ENCODE measurements at regions not wholly inside any gene's neighbourhood (a gene's known extent, or its start where the extent isn't known, plus 50 kb on each side); places are given as distances from the start of the nearest gene placed in this dataset.

DNA sequence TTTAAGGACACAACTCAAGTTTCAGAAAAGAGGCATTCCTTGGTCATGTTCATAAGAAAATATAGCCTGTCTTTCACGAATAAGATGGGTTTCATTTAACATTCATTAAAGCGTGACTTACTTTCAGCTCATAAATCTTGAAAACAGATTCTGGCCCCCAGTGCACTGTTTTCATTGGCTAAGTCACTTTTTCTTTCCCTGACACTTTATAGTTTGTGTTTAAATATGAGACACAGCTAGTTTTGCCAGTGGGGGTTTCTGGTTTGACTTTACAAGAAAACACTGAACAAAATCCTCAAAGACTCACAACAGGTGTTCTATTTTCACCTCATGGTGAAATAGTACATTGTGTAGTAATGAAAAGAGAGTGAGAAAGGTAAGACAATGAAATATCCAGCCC is 65.9 kb downstream of the PHLDA1 start (continued):
- TF ChIP-seq OSR1 (CRISPR knock-in tag; IDR thresholded peaks at IDR 0.05) (no peak), ZFP30 (CRISPR knock-in tag; IDR thresholded peaks at IDR 0.05) (no peak), GLIS3 (CRISPR knock-in tag; IDR thresholded peaks at IDR 0.05) (no peak), PPARA (CRISPR knock-in tag; IDR thresholded peaks at IDR 0.05; ENCODE audit: borderline replicate concordance) (no peak), RARB (CRISPR knock-in tag; IDR thresholded peaks at IDR 0.05) (no peak)
- TF ChIP-seq, protein P1, sequence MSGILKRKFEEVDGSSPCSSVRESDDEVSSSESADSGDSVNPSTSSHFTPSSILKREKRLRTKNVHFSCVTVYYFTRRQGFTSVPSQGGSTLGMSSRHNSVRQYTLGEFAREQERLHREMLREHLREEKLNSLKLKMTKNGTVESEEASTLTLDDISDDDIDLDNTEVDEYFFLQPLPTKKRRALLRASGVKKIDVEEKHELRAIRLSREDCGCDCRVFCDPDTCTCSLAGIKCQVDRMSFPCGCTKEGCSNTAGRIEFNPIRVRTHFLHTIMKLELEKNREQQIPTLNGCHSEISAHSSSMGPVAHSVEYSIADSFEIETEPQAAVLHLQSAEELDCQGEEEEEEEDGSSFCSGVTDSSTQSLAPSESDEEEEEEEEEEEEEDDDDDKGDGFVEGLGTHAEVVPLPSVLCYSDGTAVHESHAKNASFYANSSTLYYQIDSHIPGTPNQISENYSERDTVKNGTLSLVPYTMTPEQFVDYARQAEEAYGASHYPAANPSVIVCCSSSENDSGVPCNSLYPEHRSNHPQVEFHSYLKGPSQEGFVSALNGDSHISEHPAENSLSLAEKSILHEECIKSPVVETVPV (CRISPR knock-in tag; IDR thresholded peaks at IDR 0.05): no peak

DNA sequence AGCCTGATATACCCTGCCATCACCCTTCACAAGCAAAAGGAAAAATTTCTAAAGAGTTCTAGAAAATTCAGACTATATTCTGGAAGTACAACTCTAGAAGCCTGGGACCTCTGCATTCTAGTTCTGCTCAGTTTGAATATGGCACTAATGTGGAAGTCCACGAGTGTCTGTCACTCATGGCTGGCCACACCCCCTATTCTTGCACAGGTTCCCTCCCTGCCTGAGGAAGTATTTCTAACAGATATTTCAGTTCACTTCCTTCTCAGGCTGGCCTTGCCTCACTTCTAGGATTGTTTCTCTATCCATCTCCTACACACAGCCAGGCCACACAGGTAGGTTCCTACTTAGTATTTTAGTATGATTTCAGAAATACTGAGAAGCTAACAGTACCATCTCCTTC is 67.4 kb downstream of the PHLDA1 start:
- ATAC-seq: no peak
- TF ChIP-seq, protein P1 (CRISPR knock-in tag; IDR thresholded peaks at IDR 0.05): no peak
- TF ChIP-seq ARNTL (CRISPR knock-in tag; IDR thresholded peaks at IDR 0.05; ENCODE audit: borderline replicate concordance, low read depth) (no peak), SNAI2 (CRISPR knock-in tag; IDR thresholded peaks at IDR 0.05) (no peak), ZNF8 (CRISPR knock-in tag; IDR thresholded peaks at IDR 0.05) (no peak), TCF4 (CRISPR knock-in tag; IDR thresholded peaks at IDR 0.05; ENCODE audit: borderline replicate concordance) (no peak), BACH2 (CRISPR knock-in tag; IDR thresholded peaks at IDR 0.05; ENCODE audit: borderline replicate concordance) (no peak), POU6F1 (CRISPR knock-in tag; IDR thresholded peaks at IDR 0.05; ENCODE audit: borderline replicate concordance, low read depth) (no peak), ISL1 (CRISPR knock-in tag; IDR thresholded peaks at IDR 0.05) (no peak), ZFP3 (CRISPR knock-in tag; IDR thresholded peaks at IDR 0.05) (no peak), OSR1 (CRISPR knock-in tag; IDR thresholded peaks at IDR 0.05) (no peak), ESRRG (CRISPR knock-in tag; IDR thresholded peaks at IDR 0.05) (no peak), GLIS3 (CRISPR knock-in tag; IDR thresholded peaks at IDR 0.05) (no peak), ZFP30 (CRISPR knock-in tag; IDR thresholded peaks at IDR 0.05) (no peak), ZNF565 (CRISPR knock-in tag; conservative IDR thresholded peaks at IDR 0.05; ENCODE audit: low read depth) (no peak), ZNF70 (CRISPR knock-in tag; IDR thresholded peaks at IDR 0.05) (no peak), RARB (CRISPR knock-in tag; IDR thresholded peaks at IDR 0.05) (no peak), TOX (CRISPR knock-in tag; IDR thresholded peaks at IDR 0.05; ENCODE audit: borderline replicate concordance) (no peak), PPARA (CRISPR knock-in tag; IDR thresholded peaks at IDR 0.05; ENCODE audit: borderline replicate concordance) (no peak)
- TF ChIP-seq, protein P2, sequence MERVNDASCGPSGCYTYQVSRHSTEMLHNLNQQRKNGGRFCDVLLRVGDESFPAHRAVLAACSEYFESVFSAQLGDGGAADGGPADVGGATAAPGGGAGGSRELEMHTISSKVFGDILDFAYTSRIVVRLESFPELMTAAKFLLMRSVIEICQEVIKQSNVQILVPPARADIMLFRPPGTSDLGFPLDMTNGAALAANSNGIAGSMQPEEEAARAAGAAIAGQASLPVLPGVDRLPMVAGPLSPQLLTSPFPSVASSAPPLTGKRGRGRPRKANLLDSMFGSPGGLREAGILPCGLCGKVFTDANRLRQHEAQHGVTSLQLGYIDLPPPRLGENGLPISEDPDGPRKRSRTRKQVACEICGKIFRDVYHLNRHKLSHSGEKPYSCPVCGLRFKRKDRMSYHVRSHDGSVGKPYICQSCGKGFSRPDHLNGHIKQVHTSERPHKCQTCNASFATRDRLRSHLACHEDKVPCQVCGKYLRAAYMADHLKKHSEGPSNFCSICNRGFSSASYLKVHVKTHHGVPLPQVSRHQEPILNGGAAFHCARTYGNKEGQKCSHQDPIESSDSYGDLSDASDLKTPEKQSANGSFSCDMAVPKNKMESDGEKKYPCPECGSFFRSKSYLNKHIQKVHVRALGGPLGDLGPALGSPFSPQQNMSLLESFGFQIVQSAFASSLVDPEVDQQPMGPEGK (CRISPR knock-in tag; IDR thresholded peaks at IDR 0.05; ENCODE audit: borderline replicate concordance): no peak
- TF ChIP-seq, protein P3, sequence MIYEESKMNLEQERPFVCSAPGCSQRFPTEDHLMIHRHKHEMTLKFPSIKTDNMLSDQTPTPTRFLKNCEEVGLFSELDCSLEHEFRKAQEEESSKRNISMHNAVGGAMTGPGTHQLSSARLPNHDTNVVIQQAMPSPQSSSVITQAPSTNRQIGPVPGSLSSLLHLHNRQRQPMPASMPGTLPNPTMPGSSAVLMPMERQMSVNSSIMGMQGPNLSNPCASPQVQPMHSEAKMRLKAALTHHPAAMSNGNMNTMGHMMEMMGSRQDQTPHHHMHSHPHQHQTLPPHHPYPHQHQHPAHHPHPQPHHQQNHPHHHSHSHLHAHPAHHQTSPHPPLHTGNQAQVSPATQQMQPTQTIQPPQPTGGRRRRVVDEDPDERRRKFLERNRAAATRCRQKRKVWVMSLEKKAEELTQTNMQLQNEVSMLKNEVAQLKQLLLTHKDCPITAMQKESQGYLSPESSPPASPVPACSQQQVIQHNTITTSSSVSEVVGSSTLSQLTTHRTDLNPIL (CRISPR knock-in tag; IDR thresholded peaks at IDR 0.05; ENCODE audit: low read depth): no peak

DNA sequence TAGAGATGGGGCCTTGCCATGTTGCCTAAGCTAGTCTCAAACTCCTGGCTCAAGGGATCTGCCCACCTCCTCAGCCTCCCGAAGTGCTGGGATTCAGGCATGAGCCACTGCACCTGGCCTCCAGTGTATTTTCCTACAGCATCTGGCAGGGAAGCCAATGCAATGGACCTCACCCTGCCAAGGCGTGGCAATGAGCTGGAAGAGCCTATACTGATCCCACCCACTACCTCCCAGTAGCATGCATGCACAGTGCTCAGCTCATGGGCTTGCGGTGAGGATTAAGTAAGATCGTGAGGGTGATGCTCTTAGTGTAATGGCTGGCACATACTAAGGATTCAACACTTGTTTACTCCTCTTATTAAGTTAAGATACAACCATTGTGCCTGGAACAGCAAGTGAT is 69.7 kb downstream of the PHLDA1 start:
- ATAC-seq: no peak
- TF ChIP-seq PPARA (CRISPR knock-in tag; IDR thresholded peaks at IDR 0.05; ENCODE audit: borderline replicate concordance) (no peak), ZNF8 (CRISPR knock-in tag; IDR thresholded peaks at IDR 0.05) (no peak), ZFP3 (CRISPR knock-in tag; IDR thresholded peaks at IDR 0.05) (no peak), TCF4 (CRISPR knock-in tag; IDR thresholded peaks at IDR 0.05; ENCODE audit: borderline replicate concordance) (no peak), TSHZ2 (CRISPR knock-in tag; IDR thresholded peaks at IDR 0.05) (no peak), RARB (CRISPR knock-in tag; IDR thresholded peaks at IDR 0.05) (no peak)
- TF ChIP-seq, protein P3 (CRISPR knock-in tag; IDR thresholded peaks at IDR 0.05; ENCODE audit: low read depth): no peak

Data from SK-N-SH treated with all-trans-retinoic acid at 6 μM for 48 hours (cell line).